Endothelial cell (in vitro differentiated cells): ENCODE measurements at regions not wholly inside any gene's neighbourhood (a gene's known extent, or its start where the extent isn't known, plus 50 kb on each side); places are given as distances from the start of the nearest gene placed in this dataset.
"Not testable (repeated sequence)": the region's sequence is repeated elsewhere in the genome, so short reads cannot be mapped to it uniquely, and the experiment has no call there.

Experiments
- DNase-seq: peaks from one replicate; pipeline ENCODE4 v3.0.0; 2021; ENCODE audit warnings: low spot score
- H3K27ac Mint-ChIP-seq: one replicate; pipeline ENCODE4 v1.8.0; 2021; ENCODE audit warnings: mixed read lengths, inconsistent platforms; ENCODE audit not compliant: unreplicated experiment
- H3K27me3 Mint-ChIP-seq: one replicate; pipeline ENCODE4 v1.8.0; 2021; ENCODE audit warnings: mild to moderate bottlenecking, moderate library complexity, mixed read lengths, inconsistent platforms; ENCODE audit not compliant: unreplicated experiment
- H3K36me3 Mint-ChIP-seq: one replicate; pipeline ENCODE4 v1.8.0; 2021; ENCODE audit warnings: mild to moderate bottlenecking, low read depth, mixed read lengths, inconsistent platforms; ENCODE audit not compliant: unreplicated experiment
- H3K4me1 Mint-ChIP-seq: one replicate; pipeline ENCODE4 v1.8.0; 2021; ENCODE audit warnings: mild to moderate bottlenecking, mixed read lengths, inconsistent platforms; ENCODE audit not compliant: unreplicated experiment
- H3K4me3 Mint-ChIP-seq: one replicate; pipeline ENCODE4 v1.8.0; 2021; ENCODE audit warnings: mild to moderate bottlenecking, mixed read lengths, inconsistent platforms; ENCODE audit not compliant: unreplicated experiment
- H3K9me3 Mint-ChIP-seq: one replicate; pipeline ENCODE4 v1.8.0; 2021; ENCODE audit warnings: mixed read lengths, inconsistent platforms; ENCODE audit not compliant: unreplicated experiment
- TF ChIP-seq, protein P1 (sequence below): fragments of 200-600 bp; sonication (generic); IDR thresholded peaks from one replicate; pipeline ENCODE4 v1.5.0; 2021; ENCODE audit warnings: antibody characterized with exemption; ENCODE audit not compliant: unreplicated experiment

DNA sequence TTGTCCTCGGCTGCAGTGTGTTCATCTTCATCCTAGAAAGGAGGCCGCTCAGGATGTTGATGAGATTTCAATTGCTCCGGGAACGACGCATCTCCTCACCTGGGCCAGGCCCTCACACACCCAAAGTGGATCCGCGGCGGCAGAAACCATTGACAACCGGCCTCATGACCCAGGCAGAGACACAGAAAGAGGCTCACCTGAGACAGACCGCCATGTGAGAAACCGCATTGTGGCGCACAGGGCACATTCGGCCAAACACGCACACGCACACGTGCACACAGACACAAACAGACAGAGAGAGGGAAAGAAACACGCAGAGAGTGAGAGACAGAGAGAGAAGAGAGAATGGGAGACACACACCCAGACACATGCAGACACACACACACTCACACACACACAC is 3879.3 kb downstream of the SRGAP2C start:
- not testable (repeated sequence) for H3K27ac Mint-ChIP-seq, H3K4me1 Mint-ChIP-seq, DNase-seq
- peaks cover 24% of the 10 kb centered on the region for H3K27me3 Mint-ChIP-seq
- peak overlapping the region; percentile 66 for H3K4me3 Mint-ChIP-seq
- peaks cover 18% of the 10 kb centered on the region for H3K36me3 Mint-ChIP-seq
- peaks cover 28% of the 10 kb centered on the region for H3K9me3 Mint-ChIP-seq

DNA sequence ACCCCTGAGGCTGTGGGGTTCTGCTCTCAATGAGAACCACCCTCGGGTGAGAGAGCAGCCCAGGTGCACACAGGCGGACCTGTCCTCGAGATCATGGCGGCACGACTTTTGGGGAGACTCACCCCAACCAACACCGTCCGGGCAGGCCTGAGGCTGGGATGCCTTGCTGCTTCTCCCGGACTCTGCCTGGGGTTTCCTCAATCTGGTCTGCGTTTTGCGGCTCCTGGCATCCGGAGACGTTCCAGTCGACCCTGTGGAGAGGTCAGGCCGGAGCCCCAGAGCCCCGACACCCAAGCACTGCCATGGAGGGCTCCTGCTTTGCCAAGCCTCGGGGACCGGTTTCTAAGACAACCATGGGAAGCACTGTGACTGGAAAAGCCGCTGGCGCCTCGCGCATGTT is 3879.7 kb downstream of the SRGAP2C start:
- H3K27me3 Mint-ChIP-seq: peaks cover 27% of the 10 kb centered on the region
- no peaks in the 10 kb centered on the region for H3K4me1 Mint-ChIP-seq
- no peak overlapping the region for H3K4me3 Mint-ChIP-seq
- peaks cover 29% of the 10 kb centered on the region for H3K9me3 Mint-ChIP-seq
- TF ChIP-seq, protein P1, sequence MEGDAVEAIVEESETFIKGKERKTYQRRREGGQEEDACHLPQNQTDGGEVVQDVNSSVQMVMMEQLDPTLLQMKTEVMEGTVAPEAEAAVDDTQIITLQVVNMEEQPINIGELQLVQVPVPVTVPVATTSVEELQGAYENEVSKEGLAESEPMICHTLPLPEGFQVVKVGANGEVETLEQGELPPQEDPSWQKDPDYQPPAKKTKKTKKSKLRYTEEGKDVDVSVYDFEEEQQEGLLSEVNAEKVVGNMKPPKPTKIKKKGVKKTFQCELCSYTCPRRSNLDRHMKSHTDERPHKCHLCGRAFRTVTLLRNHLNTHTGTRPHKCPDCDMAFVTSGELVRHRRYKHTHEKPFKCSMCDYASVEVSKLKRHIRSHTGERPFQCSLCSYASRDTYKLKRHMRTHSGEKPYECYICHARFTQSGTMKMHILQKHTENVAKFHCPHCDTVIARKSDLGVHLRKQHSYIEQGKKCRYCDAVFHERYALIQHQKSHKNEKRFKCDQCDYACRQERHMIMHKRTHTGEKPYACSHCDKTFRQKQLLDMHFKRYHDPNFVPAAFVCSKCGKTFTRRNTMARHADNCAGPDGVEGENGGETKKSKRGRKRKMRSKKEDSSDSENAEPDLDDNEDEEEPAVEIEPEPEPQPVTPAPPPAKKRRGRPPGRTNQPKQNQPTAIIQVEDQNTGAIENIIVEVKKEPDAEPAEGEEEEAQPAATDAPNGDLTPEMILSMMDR: no peak
- no peak overlapping the region for H3K27ac Mint-ChIP-seq
- peaks cover 19% of the 10 kb centered on the region for H3K36me3 Mint-ChIP-seq
- DNase-seq: no peak

DNA sequence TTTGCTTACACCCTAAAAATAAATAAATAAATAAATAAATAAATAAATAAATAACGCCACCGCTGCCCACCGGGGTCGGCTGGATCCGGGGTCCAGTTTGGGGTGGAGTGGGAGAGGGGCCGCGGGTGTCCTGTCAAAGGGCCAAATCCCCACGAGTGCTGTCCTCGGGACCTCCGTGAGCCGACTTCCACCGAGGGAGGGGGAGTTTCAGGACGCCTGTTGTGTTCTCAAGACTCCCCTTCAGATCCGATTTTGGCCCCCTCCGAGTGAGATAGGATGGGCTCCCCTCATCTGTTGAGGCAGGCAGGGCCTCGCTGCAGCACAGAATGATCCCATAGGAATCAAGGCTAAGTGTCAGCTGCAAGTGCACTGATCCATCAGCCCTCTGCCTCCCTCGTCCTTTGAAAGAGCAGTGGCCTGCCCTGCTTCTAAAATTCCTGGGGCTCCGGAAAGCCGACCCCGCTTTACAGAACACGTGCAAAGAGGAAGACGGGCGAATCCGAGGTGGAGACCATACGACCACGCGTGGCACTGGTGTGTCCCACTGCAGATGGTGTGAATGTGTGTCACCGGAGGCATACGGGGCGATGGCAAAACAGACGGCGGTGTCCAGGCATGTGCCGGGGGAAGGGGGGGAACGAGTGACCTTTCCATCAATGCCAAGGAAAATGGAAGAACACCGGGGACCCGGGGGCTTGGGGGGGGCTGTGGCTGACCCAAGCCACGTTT is 3880.5 kb downstream of the SRGAP2C start:
- no peak for DNase-seq
- peaks cover 19% of the 10 kb centered on the region for H3K36me3 Mint-ChIP-seq
- H3K4me1 Mint-ChIP-seq: no peaks in the 10 kb centered on the region
- H3K27me3 Mint-ChIP-seq: peaks cover 27% of the 10 kb centered on the region
- no peak overlapping the region for H3K27ac Mint-ChIP-seq
- no peak overlapping the region for H3K4me3 Mint-ChIP-seq
- TF ChIP-seq, protein P1: no peak
- peaks cover 36% of the 10 kb centered on the region for H3K9me3 Mint-ChIP-seq

GRCh38 chr1:125065821-125066180 is 3881.0 kb downstream of the SRGAP2C start:
- Mint-ChIP-seq H3K27me3 (peaks cover 27% of the 10 kb centered on the region), H3K27ac (no peak overlapping the region), H3K4me1 (no peaks in the 10 kb centered on the region), H3K9me3 (peaks cover 42% of the 10 kb centered on the region), H3K36me3 (peaks cover 19% of the 10 kb centered on the region), H3K4me3 (no peak overlapping the region)
- TF ChIP-seq, protein P1: no peak
- DNase-seq: no peak

GRCh38 chr1:125066385-125066784 is 3881.6 kb downstream of the SRGAP2C start:
- peaks cover 19% of the 10 kb centered on the region for H3K36me3 Mint-ChIP-seq
- no peak for DNase-seq
- H3K27me3 Mint-ChIP-seq: peaks cover 27% of the 10 kb centered on the region
- H3K4me1 Mint-ChIP-seq: no peaks in the 10 kb centered on the region
- TF ChIP-seq, protein P1: no peak
- peaks cover 47% of the 10 kb centered on the region for H3K9me3 Mint-ChIP-seq
- H3K27ac Mint-ChIP-seq: no peak overlapping the region
- no peak overlapping the region for H3K4me3 Mint-ChIP-seq

DNA sequence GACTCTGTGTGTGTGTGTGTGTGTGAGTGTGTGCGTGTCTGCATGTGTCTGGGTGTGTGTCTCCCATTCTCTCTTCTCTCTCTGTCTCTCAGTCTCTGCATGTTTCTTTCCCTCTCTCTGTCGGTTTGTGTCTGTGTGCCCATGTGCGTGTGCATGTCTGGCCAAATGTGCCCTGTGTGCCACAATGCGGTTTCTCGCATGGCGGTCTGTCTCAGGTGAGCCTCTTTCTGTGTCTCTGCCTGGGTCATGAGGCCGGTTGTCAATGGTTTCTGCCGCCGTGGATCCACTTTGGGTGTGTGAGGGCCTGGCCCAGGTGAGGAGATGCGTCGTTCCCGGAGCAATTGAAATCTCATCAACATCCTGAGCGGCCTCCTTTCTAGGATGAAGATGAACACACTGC is 3882.1 kb downstream of the SRGAP2C start:
- H3K4me3 Mint-ChIP-seq, H3K4me1 Mint-ChIP-seq, H3K27ac Mint-ChIP-seq, DNase-seq: not testable (repeated sequence)
- peaks cover 27% of the 10 kb centered on the region for H3K27me3 Mint-ChIP-seq
- H3K9me3 Mint-ChIP-seq: peaks cover 47% of the 10 kb centered on the region
- H3K36me3 Mint-ChIP-seq: peaks cover 19% of the 10 kb centered on the region
